Loucy (cell line): ENCODE measurements at regions not wholly inside any gene's neighbourhood (a gene's known extent, or its start where the extent isn't known, plus 50 kb on each side); places are given as distances from the start of the nearest gene placed in this dataset.

Experiments
- H2AFZ ChIP-seq: fragments of 200-600 bp; sonication (generic); 2 replicates; pipeline ENCODE4 v1.6.0; 2016; ENCODE audit warnings: antibody characterized with exemption, mild to moderate bottlenecking, low read length, moderate library complexity
- H3F3A ChIP-seq: fragments of 200-600 bp; 2 replicates; pipeline ENCODE4 v1.6.0; 2016; ENCODE audit warnings: antibody characterized with exemption, low read depth, mild to moderate bottlenecking
- H3K27me3 ChIP-seq: fragments of 200-600 bp; sonication (generic); 2 replicates; pipeline ENCODE4 v1.6.1; 2014; ENCODE audit warnings: low read length, mild to moderate bottlenecking; ENCODE audit not compliant: insufficient read depth, poor library complexity, severe bottlenecking
- H3K36me3 ChIP-seq: fragments of 200-600 bp; sonication (generic); 2 replicates; pipeline ENCODE4 v1.6.1; 2016; ENCODE audit warnings: low read length; ENCODE audit not compliant: insufficient read depth
- H3K4me1 ChIP-seq: fragments of 200-600 bp; sonication (generic); 2 replicates; pipeline ENCODE4 v1.5.1; 2014; ENCODE audit warnings: low read length, mild to moderate bottlenecking; ENCODE audit not compliant: insufficient read depth, poor library complexity, severe bottlenecking
- H3K4me2 ChIP-seq: fragments of 200-600 bp; sonication (generic); 2 replicates; pipeline ENCODE4 v1.6.0; 2014; ENCODE audit warnings: antibody characterized with exemption, low read length, low read depth, mild to moderate bottlenecking; ENCODE audit not compliant: poor library complexity, severe bottlenecking
- H3K4me3 ChIP-seq: fragments of 200-600 bp; sonication (generic); 2 replicates; pipeline ENCODE4 v1.5.1; 2014; ENCODE audit warnings: low read length, mild to moderate bottlenecking, mixed read lengths; ENCODE audit not compliant: poor library complexity, severe bottlenecking
- H3K79me2 ChIP-seq: fragments of 200-600 bp; sonication (generic); 2 replicates; pipeline ENCODE4 v1.6.1; 2014; ENCODE audit warnings: low read length; ENCODE audit not compliant: insufficient read depth
- H3K9ac ChIP-seq: fragments of 200-600 bp; sonication (generic); 2 replicates; pipeline ENCODE4 v1.6.0; 2014; ENCODE audit warnings: mild to moderate bottlenecking, low read depth, low read length, moderate library complexity; ENCODE audit not compliant: poor library complexity, severe bottlenecking
- H3K9me2 ChIP-seq: fragments of 200-600 bp; sonication (generic); replicated peaks from 2 replicates; pipeline ENCODE4 v1.6.1; 2016; ENCODE audit warnings: low read depth, low read length, mixed read lengths
- H3K9me3 ChIP-seq: fragments of 200-600 bp; sonication (generic); 2 replicates; pipeline ENCODE4 v1.6.1; 2014; ENCODE audit warnings: mild to moderate bottlenecking, antibody characterized with exemption, low read length, low read depth; ENCODE audit not compliant: insufficient read depth
- H4K20me1 ChIP-seq: fragments of 200-600 bp; sonication (generic); 2 replicates; pipeline ENCODE4 v1.6.0; 2014; ENCODE audit warnings: antibody characterized with exemption, low read length, mild to moderate bottlenecking; ENCODE audit not compliant: insufficient read depth, poor library complexity, severe bottlenecking
- CTCF ChIP-seq: fragments of 200-600 bp; sonication (generic); conservative IDR thresholded peaks from 2 replicates; pipeline ENCODE4 v1.5.1; 2014; ENCODE audit warnings: mild to moderate bottlenecking, antibody characterized with exemption, low read length
- EZH2phosphoT487 ChIP-seq: fragments of 200-600 bp; IDR thresholded peaks from 2 replicates; pipeline ENCODE4 v1.6.1; 2018; ENCODE audit warnings: antibody characterized with exemption, mild to moderate bottlenecking, moderate library complexity, borderline replicate concordance

- H3K4me2 ChIP-seq, result no peak overlapping the region
- H2AFZ ChIP-seq, result no peak overlapping the region
- no peaks in the 10 kb centered on the region for H3K27me3 ChIP-seq
- no peaks in the 10 kb centered on the region for H3K79me2 ChIP-seq
- H3K36me3 ChIP-seq, result no peaks in the 10 kb centered on the region
- 0 out of 2 replicates have a peak, but pooled peaks cover under 1% of the 10 kb centered on the region for H3F3A ChIP-seq
- no peak overlapping the region for H3K4me3 ChIP-seq
- peaks cover 16% of the 10 kb centered on the region for H3K4me1 ChIP-seq
- TF ChIP-seq CTCF, result no peak
- no peaks in the 10 kb centered on the region for H4K20me1 ChIP-seq
- H3K9me3 ChIP-seq, result no peaks in the 10 kb centered on the region
- no peak overlapping the region for H3K9ac ChIP-seq
- no peaks in the 10 kb centered on the region for H3K9me2 ChIP-seq
These were observed 915.3 kb downstream of the VRK1 start for GRCh38 chr14:97712471-97712870.

GRCh38 chr14:97713023-97713422, 915.8 kb downstream of the VRK1 start:
- Histone ChIP-seq H3K79me2 (no peaks in the 10 kb centered on the region), H4K20me1 (no peaks in the 10 kb centered on the region), H3K9me2 (no peaks in the 10 kb centered on the region), H2AFZ (no peak overlapping the region), H3K4me2 (no peak overlapping the region), H3K36me3 (no peaks in the 10 kb centered on the region), H3K9me3 (no peaks in the 10 kb centered on the region), H3K4me3 (no peak overlapping the region), H3K4me1 (peaks cover 12% of the 10 kb centered on the region), H3K9ac (no peak overlapping the region), H3K27me3 (no peaks in the 10 kb centered on the region), H3F3A (no peaks in the 10 kb centered on the region)
- no peak for TF ChIP-seq EZH2phosphoT487
- no peak for TF ChIP-seq CTCF

GRCh38 chr14:97718886-97719442, 921.8 kb downstream of the VRK1 start:
- Histone ChIP-seq H2AFZ (no peak overlapping the region), H3K9me3 (no peaks in the 10 kb centered on the region), H3K27me3 (no peaks in the 10 kb centered on the region), H3K9ac (no peak overlapping the region), H3F3A (no peaks in the 10 kb centered on the region), H4K20me1 (no peaks in the 10 kb centered on the region), H3K4me1 (peaks cover 4% of the 10 kb centered on the region), H3K36me3 (no peaks in the 10 kb centered on the region), H3K79me2 (no peaks in the 10 kb centered on the region), H3K9me2 (no peaks in the 10 kb centered on the region), H3K4me2 (no peak overlapping the region), H3K4me3 (no peak overlapping the region)
- TF ChIP-seq CTCF, result no peak
- TF ChIP-seq EZH2phosphoT487, result no peak
